ENCODE measurements at regions not wholly inside any gene's neighbourhood (a gene's known extent, or its start where the extent isn't known, plus 50 kb on each side); places are given as distances from the start of the nearest gene placed in this dataset.

DNA sequence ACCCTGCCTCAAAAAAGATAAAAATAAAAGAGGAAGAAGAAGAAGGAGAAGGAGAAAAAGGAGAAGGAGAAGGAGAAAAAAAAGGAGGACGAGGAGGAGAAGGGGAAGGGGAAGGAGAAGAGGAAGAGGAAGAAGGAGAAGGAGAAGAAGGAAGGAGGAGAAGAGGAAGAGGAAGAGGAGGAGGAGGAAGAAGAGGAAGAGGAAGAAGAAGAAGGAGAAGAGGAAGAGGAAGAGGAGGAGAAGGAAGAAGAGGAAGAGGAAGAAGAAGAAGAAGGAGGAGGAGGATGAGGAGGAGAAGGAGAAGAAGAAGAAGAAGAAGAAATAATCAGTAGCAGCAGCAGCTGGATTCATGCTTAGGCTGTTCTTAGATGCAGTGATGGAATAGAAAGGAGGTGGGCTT lies 159.7 kb downstream of the TFCP2L1 start:
- Histone ChIP-seq H3K27me3 (ENCODE audit: control insufficient read depth in 1 of 2, insufficient read depth in 2 of 2, low read length in 2 of 2) (peaks cover 3 to 8% of the 10 kb centered on the region in 2 donors), H3K9ac (ENCODE audit: low read length in 2 of 2) (no peak overlapping the region), H3K36me3 (ENCODE audit: control insufficient read depth in 2 of 2, insufficient read depth in 2 of 2, low read length in 2 of 2) (no peaks in the 10 kb centered on the region), H3K4me1 (ENCODE audit: control insufficient read depth, insufficient read depth, low read length) (no peaks in the 10 kb centered on the region), H3K27ac (ENCODE audit: low read length) (no peak overlapping the region), H3K9me3 (ENCODE audit: control insufficient read depth in 2 of 2, low read length in 2 of 2) (no peaks in the 10 kb centered on the region), H3K4me3 (ENCODE audit: low read length in 2 of 2) (no peak overlapping the region)

DNA sequence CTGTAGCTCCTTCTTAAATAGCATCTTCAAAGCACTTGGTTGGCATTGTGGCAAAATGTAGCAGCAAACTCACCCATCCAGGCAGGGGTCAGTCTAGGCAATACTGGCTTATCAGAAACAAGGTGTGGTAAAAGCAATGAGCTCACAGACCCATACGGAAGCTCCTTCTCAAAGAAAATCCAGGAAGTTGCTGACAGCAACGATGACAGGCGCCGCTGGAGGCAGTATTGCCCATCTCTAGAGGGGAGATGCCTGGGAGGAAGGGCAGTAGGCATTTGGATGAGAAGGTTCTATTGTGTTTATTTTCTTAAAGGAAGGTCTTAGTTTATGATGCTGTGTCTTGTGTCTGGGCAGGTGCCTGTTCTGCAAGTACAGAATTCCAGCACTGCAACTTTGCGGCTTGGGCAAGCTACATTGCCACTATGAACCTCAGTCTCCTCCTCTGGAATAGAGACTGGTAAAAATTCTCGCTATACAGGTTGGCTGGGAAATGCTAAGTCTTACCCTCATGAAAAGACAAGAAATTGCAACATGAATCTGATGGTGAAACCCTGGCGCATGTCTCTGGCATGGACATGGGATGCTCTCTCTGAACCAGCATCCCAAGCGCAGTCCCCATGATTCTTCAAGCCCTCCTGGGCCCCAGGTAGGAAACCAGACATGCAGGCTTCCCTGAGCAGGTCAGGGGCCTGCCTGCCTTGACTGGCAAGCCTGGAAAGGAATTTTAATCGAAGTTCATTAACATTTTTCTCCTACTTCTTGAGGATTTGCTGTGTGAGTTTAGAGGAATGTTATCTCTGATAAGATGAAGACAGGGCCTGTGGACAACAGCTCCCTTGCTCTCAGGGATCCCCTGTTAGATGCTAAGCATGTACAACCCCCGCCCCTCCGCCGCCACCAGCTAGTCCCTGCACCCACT lies 156.0 kb downstream of the TFCP2L1 start:
- Histone ChIP-seq H3K36me3 (ENCODE audit: control insufficient read depth in 2 of 2, insufficient read depth in 2 of 2, low read length in 2 of 2) (no peaks in the 10 kb centered on the region), H3K9ac (ENCODE audit: low read length in 2 of 2) (no peak overlapping the region), H3K4me1 (ENCODE audit: control insufficient read depth, insufficient read depth, low read length) (no peaks in the 10 kb centered on the region), H3K27ac (ENCODE audit: low read length) (no peak overlapping the region), H3K9me3 (ENCODE audit: control insufficient read depth in 2 of 2, low read length in 2 of 2) (no peaks in the 10 kb centered on the region), H3K27me3 (ENCODE audit: control insufficient read depth in 1 of 2, insufficient read depth in 2 of 2, low read length in 2 of 2) (no peaks in the 10 kb centered on the region), H3K4me3 (ENCODE audit: low read length in 2 of 2) (no peak overlapping the region)

DNA sequence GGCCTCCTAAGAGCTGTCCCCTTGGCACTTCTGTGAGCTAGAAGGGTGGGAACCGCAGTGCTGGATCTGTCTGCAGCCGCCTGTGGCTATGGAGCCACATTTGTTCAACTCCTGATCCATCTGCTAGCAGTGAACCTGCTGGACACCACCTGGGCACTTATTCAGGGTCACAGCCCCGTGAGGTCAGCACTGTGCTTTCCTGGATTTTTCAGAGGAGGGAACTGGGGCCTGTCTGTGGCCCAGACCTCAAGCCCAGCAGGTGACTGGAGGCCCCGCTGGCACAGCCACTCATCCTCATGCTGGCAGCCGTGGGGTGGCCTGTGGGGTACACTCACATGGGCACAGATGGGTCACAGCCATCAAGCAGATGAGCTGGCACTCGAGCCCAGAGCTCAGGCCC lies 155.3 kb downstream of the TFCP2L1 start:
- no peak overlapping the region for H3K27ac ChIP-seq (ENCODE audit: low read length)
- H3K4me1 ChIP-seq (ENCODE audit: control insufficient read depth, insufficient read depth, low read length), result no peaks in the 10 kb centered on the region
- no peaks in the 10 kb centered on the region for H3K27me3 ChIP-seq (ENCODE audit: control insufficient read depth in 1 of 2, insufficient read depth in 2 of 2, low read length in 2 of 2)
- H3K9ac ChIP-seq (ENCODE audit: low read length in 2 of 2), result no peak overlapping the region
- H3K36me3 ChIP-seq (ENCODE audit: control insufficient read depth in 2 of 2, insufficient read depth in 2 of 2, low read length in 2 of 2), result no peaks in the 10 kb centered on the region
- no peaks in the 10 kb centered on the region for H3K9me3 ChIP-seq (ENCODE audit: control insufficient read depth in 2 of 2, low read length in 2 of 2)
- H3K4me3 ChIP-seq (ENCODE audit: low read length in 2 of 2), result no peak overlapping the region

DNA sequence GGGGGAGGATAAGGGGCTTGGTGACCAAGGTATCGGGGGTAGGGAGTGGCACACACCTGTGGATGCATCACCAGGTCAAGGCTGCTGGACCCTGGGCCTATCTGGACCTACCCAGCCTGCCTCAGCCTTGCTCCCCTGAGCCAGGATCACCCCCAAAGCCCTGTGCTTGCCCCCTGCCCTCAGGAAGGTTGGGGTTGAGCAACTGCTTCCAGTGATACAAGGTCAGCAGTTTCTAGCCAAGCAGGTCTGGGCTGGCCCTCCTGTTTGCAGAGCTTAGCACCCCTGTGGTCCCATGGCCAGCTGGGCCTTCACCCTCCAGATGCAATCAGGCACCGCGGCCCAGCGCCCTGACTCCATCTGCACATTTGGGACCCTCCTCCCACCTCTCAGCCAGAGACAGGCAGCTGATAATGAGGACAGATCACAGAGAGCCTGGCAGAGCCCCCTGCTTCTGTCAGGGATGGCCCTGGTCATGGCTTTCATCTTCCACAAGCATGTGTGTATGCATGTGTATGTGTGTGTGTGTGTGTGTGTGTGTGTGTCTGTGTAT lies 154.6 kb downstream of the TFCP2L1 start:
- Histone ChIP-seq H3K36me3 (ENCODE audit: control insufficient read depth in 2 of 2, insufficient read depth in 2 of 2, low read length in 2 of 2) (no peaks in the 10 kb centered on the region), H3K27me3 (ENCODE audit: control insufficient read depth in 1 of 2, insufficient read depth in 2 of 2, low read length in 2 of 2) (no peaks in the 10 kb centered on the region), H3K9ac (ENCODE audit: low read length in 2 of 2) (no peak overlapping the region), H3K27ac (ENCODE audit: low read length) (no peak overlapping the region), H3K4me1 (ENCODE audit: control insufficient read depth, insufficient read depth, low read length) (no peaks in the 10 kb centered on the region), H3K9me3 (ENCODE audit: control insufficient read depth in 2 of 2, low read length in 2 of 2) (no peaks in the 10 kb centered on the region), H3K4me3 (ENCODE audit: low read length in 2 of 2) (no peak overlapping the region)

DNA sequence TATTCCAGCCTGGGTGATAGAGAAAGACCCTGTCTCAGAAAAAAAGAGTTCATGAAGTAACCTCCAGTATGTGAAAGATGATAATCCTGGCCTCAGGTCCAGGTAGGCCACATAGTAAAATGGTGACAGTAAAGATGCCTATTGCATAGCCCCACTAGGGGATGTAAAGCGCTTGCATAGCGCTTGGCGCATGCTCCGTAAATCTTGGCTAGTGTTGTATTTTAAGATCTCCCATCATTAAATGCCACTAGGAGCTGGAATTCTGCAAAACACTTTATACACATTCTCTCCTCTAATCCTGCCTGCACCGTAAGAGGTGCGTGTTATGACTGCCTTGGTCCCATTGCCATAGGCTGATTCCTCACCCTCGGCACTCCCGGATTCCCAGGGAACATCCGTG lies 153.6 kb downstream of the TFCP2L1 start:
- no peaks in the 10 kb centered on the region for H3K36me3 ChIP-seq (ENCODE audit: control insufficient read depth in 2 of 2, insufficient read depth in 2 of 2, low read length in 2 of 2)
- H3K4me1 ChIP-seq (ENCODE audit: control insufficient read depth, insufficient read depth, low read length), result no peaks in the 10 kb centered on the region
- H3K4me3 ChIP-seq (ENCODE audit: low read length in 2 of 2), result no peak overlapping the region
- H3K27ac ChIP-seq (ENCODE audit: low read length), result no peak overlapping the region
- H3K9me3 ChIP-seq (ENCODE audit: control insufficient read depth in 2 of 2, low read length in 2 of 2), result no peaks in the 10 kb centered on the region
- H3K27me3 ChIP-seq (ENCODE audit: control insufficient read depth in 1 of 2, insufficient read depth in 2 of 2, low read length in 2 of 2), result no peaks in the 10 kb centered on the region
- H3K9ac ChIP-seq (ENCODE audit: low read length in 2 of 2), result no peak overlapping the region

DNA sequence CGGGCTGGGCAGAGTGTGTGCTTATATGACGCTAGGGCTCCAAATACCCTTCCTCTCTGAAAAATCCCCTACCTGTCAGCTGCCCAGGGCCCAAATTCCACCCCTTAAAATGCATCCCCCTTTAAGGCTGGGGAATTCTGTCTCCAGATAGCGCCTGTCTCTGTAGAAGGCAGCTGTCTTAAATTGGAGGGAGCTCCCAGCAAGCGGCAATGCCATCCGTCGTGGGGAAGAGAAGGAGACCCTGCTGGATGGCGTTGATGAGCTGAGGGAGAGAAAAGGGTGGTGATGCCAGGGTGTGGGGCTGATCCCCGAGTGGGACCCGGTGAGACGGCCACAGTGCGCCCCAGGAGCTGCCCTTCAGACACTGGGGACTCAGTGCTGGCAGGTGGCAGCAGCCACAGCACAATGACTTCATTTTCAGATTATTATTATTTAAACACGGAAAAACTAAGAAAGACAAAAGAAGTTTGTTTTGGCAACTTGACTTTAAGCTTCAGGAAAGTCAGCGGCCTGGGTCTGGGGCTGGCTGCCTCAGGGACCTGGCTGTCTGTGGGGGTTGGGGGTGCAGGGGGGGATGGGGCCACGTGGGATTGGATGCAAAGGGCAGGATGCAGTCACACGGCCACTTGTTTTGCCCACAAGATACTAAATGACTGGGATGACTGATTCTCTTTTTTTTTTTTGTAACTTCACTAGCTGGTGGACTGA lies 152.8 kb downstream of the TFCP2L1 start:
- no peaks in the 10 kb centered on the region for H3K36me3 ChIP-seq (ENCODE audit: control insufficient read depth in 2 of 2, insufficient read depth in 2 of 2, low read length in 2 of 2)
- no peaks in the 10 kb centered on the region for H3K27me3 ChIP-seq (ENCODE audit: control insufficient read depth in 1 of 2, insufficient read depth in 2 of 2, low read length in 2 of 2)
- no peaks in the 10 kb centered on the region for H3K9me3 ChIP-seq (ENCODE audit: control insufficient read depth in 2 of 2, low read length in 2 of 2)
- no peaks in the 10 kb centered on the region for H3K4me1 ChIP-seq (ENCODE audit: control insufficient read depth, insufficient read depth, low read length)
- no peak overlapping the region for H3K27ac ChIP-seq (ENCODE audit: low read length)
- H3K9ac ChIP-seq (ENCODE audit: low read length in 2 of 2), result no peak overlapping the region
- no peak overlapping the region for H3K4me3 ChIP-seq (ENCODE audit: low read length in 2 of 2)

DNA sequence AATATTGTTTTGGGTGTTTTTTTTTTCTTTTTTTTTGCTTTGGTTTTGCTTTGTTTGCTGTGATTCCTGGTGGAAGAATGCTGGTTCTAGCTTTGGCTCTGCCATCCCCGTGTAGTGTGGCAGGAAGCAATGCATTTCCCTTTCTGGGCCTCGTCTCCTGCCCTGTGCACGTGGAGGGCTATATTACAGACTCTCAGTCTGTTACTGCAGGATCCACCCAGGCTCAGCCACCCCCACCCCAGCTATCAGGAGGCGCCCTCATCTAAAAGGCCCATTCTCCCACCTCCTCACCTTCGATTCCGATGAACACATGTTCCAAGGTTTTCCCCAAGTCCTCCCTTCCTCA lies 152.3 kb downstream of the TFCP2L1 start:
- no peak overlapping the region for H3K27ac ChIP-seq (ENCODE audit: low read length)
- no peak overlapping the region for H3K4me3 ChIP-seq (ENCODE audit: low read length in 2 of 2)
- no peaks in the 10 kb centered on the region for H3K27me3 ChIP-seq (ENCODE audit: control insufficient read depth in 1 of 2, insufficient read depth in 2 of 2, low read length in 2 of 2)
- H3K36me3 ChIP-seq (ENCODE audit: control insufficient read depth in 2 of 2, insufficient read depth in 2 of 2, low read length in 2 of 2), result no peaks in the 10 kb centered on the region
- no peaks in the 10 kb centered on the region for H3K9me3 ChIP-seq (ENCODE audit: control insufficient read depth in 2 of 2, low read length in 2 of 2)
- no peak overlapping the region for H3K9ac ChIP-seq (ENCODE audit: low read length in 2 of 2)
- H3K4me1 ChIP-seq (ENCODE audit: control insufficient read depth, insufficient read depth, low read length), result no peaks in the 10 kb centered on the region

DNA sequence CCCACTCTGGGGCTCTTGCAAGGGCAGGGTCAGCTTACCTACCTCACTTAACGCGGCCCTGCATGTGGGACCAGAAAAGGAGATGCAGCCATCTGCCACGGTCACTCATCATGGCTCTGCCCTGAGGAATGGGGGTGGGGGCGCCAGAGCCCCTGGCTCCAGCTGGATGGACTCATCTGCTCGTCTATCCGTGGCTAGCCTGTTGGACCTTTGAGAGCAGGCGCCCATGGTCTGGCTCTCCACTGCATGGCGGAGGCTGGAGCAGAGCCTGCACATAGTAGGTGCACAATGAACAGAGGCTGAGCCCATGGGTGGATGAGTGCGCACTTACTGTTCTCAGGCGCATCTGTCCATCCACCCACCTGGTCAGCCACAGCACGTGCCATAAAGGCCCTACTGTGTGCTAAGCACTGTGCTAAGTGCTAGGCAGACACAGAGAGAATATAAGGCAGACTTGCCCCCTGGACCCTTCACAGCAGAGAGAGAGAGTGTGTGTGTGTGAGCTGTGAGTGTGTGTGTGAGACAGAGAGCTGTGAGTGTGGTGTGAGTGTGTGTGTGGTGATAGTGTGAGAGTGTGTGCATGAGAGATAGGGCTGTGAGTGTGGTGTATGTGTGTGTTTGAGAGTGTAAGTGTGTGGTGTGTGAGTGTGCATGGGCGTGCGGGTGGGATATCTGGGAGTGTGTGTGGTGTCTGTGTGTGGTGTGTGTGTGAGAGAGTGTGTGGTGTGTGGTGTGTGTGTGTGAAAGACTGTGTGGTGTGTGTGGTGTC lies 151.3 kb downstream of the TFCP2L1 start:
- Histone ChIP-seq H3K27ac (ENCODE audit: low read length) (no peak overlapping the region), H3K36me3 (ENCODE audit: control insufficient read depth in 2 of 2, insufficient read depth in 2 of 2, low read length in 2 of 2) (no peaks in the 10 kb centered on the region), H3K9me3 (ENCODE audit: control insufficient read depth in 2 of 2, low read length in 2 of 2) (no peaks in the 10 kb centered on the region), H3K9ac (ENCODE audit: low read length in 2 of 2) (no peak overlapping the region), H3K4me1 (ENCODE audit: control insufficient read depth, insufficient read depth, low read length) (no peaks in the 10 kb centered on the region), H3K4me3 (ENCODE audit: low read length in 2 of 2) (no peak overlapping the region), H3K27me3 (ENCODE audit: control insufficient read depth in 1 of 2, insufficient read depth in 2 of 2, low read length in 2 of 2) (no peaks in the 10 kb centered on the region)

DNA sequence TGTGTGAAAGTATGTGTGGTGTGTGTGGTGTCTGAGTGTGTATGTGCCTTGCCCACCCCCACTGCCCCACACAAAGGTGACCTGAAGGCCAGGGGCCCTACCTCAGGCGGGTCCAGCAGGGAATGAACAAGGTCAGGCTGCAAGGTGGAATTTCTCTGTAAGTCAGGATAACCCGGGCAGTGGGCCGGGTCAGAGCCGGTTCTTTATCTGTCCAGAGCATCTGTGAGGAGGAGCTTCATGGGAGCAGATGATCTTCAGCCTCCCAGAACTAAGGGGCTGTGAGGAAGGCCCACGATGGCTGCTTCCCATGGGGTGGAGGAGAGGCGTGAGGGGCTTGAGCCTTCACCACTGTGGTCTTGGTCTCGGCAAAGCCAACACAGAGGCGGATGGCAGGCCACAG lies 150.3 kb downstream of the TFCP2L1 start:
- Histone ChIP-seq H3K4me1 (ENCODE audit: control insufficient read depth, insufficient read depth, low read length) (no peaks in the 10 kb centered on the region), H3K9me3 (ENCODE audit: control insufficient read depth in 2 of 2, low read length in 2 of 2) (peaks cover 0 to 3% of the 10 kb centered on the region in 2 donors), H3K27ac (ENCODE audit: low read length) (no peak overlapping the region), H3K4me3 (ENCODE audit: low read length in 2 of 2) (no peak overlapping the region), H3K9ac (ENCODE audit: low read length in 2 of 2) (no peak overlapping the region), H3K27me3 (ENCODE audit: control insufficient read depth in 1 of 2, insufficient read depth in 2 of 2, low read length in 2 of 2) (no peaks in the 10 kb centered on the region), H3K36me3 (ENCODE audit: control insufficient read depth in 2 of 2, insufficient read depth in 2 of 2, low read length in 2 of 2) (no peaks in the 10 kb centered on the region)

DNA sequence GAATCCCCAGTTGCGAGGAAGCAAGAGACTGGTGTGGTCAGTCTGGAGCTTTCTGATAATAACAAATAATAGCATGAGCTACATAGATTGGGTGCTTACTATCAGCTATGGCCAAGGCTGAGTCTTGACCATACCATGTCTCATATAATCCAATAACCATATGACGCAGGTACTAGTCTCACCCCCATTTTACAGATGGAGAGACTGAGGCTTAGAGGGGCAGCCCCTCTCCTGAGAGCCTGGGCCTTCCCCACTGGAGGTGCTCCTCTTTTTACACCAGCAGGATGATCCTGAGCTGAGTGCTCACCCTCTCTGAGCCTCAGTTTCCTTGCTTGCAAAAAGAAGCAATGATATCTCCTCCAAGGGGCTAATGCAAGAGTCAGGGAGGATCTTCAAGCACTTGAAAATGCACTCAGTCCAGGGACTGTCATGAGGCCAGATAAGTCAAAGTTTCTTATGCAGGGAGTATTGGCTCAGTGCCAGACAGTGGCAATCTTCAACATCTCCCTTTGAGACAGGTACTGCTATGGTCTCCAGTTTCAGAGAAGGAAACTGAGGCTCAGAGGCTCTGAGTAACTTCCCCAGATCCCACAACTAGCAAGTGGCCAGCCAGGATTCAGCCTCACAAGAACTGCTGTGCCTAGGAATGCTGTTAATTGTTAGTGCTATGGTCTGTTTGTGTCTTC lies 149.7 kb downstream of the TFCP2L1 start:
- no peaks in the 10 kb centered on the region for H3K36me3 ChIP-seq (ENCODE audit: control insufficient read depth in 2 of 2, insufficient read depth in 2 of 2, low read length in 2 of 2)
- no peaks in the 10 kb centered on the region for H3K27me3 ChIP-seq (ENCODE audit: control insufficient read depth in 1 of 2, insufficient read depth in 2 of 2, low read length in 2 of 2)
- no peak overlapping the region for H3K4me3 ChIP-seq (ENCODE audit: low read length in 2 of 2)
- H3K9me3 ChIP-seq (ENCODE audit: control insufficient read depth in 2 of 2, low read length in 2 of 2), result peaks cover 0 to 6% of the 10 kb centered on the region in 2 donors
- H3K9ac ChIP-seq (ENCODE audit: low read length in 2 of 2), result no peak overlapping the region
- no peak overlapping the region for H3K27ac ChIP-seq (ENCODE audit: low read length)
- no peaks in the 10 kb centered on the region for H3K4me1 ChIP-seq (ENCODE audit: control insufficient read depth, insufficient read depth, low read length)
